ENCODE measurements at regions not wholly inside any gene's neighbourhood (a gene's known extent, or its start where the extent isn't known, plus 50 kb on each side); places are given as distances from the start of the nearest gene placed in this dataset.

- DNase-seq: no peak
These were observed 1044.2 kb upstream of the CDH9 start for GRCh38 chr5:28082610-28083009.

GRCh38 chr5:28077291-28078240, 1039.2 kb upstream of the CDH9 start:
- DNase-seq: no peak

- no peak for DNase-seq
These were observed 1028.5 kb upstream of the CDH9 start for GRCh38 chr5:28066856-28067255.

GRCh38 chr5:28065656-28066055, 1027.3 kb upstream of the CDH9 start:
- DNase-seq: no peak

- no peak for DNase-seq
These were observed 1008.2 kb upstream of the CDH9 start for GRCh38 chr5:28046596-28046995.

GRCh38 chr5:28027851-28028250, 989.5 kb upstream of the CDH9 start:
- DNase-seq: no peak

- DNase-seq: no peak
These were observed 978.8 kb upstream of the CDH9 start for GRCh38 chr5:28017178-28017577.

- no peak for DNase-seq
These were observed 976.4 kb upstream of the CDH9 start for GRCh38 chr5:28014779-28015178.

GRCh38 chr5:28012538-28012937, 974.2 kb upstream of the CDH9 start:
- no peak for DNase-seq

- DNase-seq: no peak
These were observed 971.2 kb upstream of the CDH9 start for GRCh38 chr5:28009576-28009975.

- DNase-seq: no peak
These were observed 958.3 kb upstream of the CDH9 start for GRCh38 chr5:27996665-27997064.

GRCh38 chr5:27995867-27996266, 957.5 kb upstream of the CDH9 start:
- no peak for DNase-seq

GRCh38 chr5:27978322-27978721, 939.9 kb upstream of the CDH9 start:
- DNase-seq: no peak

- no peak for DNase-seq
These were observed 930.8 kb upstream of the CDH9 start for GRCh38 chr5:27969157-27969556.

- DNase-seq: no peak
These were observed 924.8 kb upstream of the CDH9 start for GRCh38 chr5:27963050-27963783.

- no peak for DNase-seq
These were observed 923.8 kb upstream of the CDH9 start for GRCh38 chr5:27962198-27962597.

- DNase-seq: no peak
These were observed 908.7 kb upstream of the CDH9 start for GRCh38 chr5:27947088-27947487.

- no peak for DNase-seq
These were observed 906.1 kb upstream of the CDH9 start for GRCh38 chr5:27944471-27944870.

GRCh38 chr5:27938989-27939388, 900.6 kb upstream of the CDH9 start:
- no peak for DNase-seq

- DNase-seq: no peak
These were observed 889.7 kb upstream of the CDH9 start for GRCh38 chr5:27928060-27928459.

GRCh38 chr5:27911216-27911615, 872.8 kb upstream of the CDH9 start:
- DNase-seq: no peak

GRCh38 chr5:27908341-27908740, 870.0 kb upstream of the CDH9 start:
- DNase-seq: no peak

- no peak for DNase-seq
These were observed 868.7 kb upstream of the CDH9 start for GRCh38 chr5:27906931-27907601.

Data from occipital lobe (tissue), 1 donor.